Thyroid gland (tissue), 4 donors: ENCODE measurements at regions not wholly inside any gene's neighbourhood (a gene's known extent, or its start where the extent isn't known, plus 50 kb on each side); places are given as distances from the start of the nearest gene placed in this dataset.

Source experiments
- DNase-seq, 2 donors: peaks; one replicate each; pipeline ENCODE4 v3.0.0-alpha.2; 2019
- H3K27ac ChIP-seq, 3 donors: fragments of 200-600 bp; sonication (generic); 1 replicate in 2 of 3; 2 replicates in 1 of 3; pipeline ENCODE4 v1.5.1; 2016 to 2019; ENCODE audit warnings: mild to moderate bottlenecking in 1 of 3, moderate library complexity in 1 of 3
- H3K27me3 ChIP-seq: fragments of 200-600 bp; sonication (generic); one replicate; pipeline ENCODE4 v1.5.1; 2019
- H3K36me3 ChIP-seq, 2 donors: fragments of 200-600 bp; sonication (generic); one replicate each; pipeline ENCODE4 v1.5.1; 2016 to 2019
- H3K4me1 ChIP-seq, 2 donors: fragments of 200-600 bp; sonication (generic); one replicate each; pipeline ENCODE4 v1.5.1; 2017 to 2019
- H3K4me3 ChIP-seq, 3 donors: fragments of 200-600 bp; sonication (generic); replicated peaks in 1 of 3; 1 replicate in 2 of 3; 2 replicates in 1 of 3; pipeline ENCODE4 v1.5.1; 2016; ENCODE audit warnings: mild to moderate bottlenecking in 1 of 3
- H3K9me3 ChIP-seq: fragments of 200-600 bp; sonication (generic); one replicate; pipeline ENCODE4 v1.5.1; 2017
- POLR2A ChIP-seq, 2 donors: fragments of 450-650 bp; IDR thresholded peaks; one replicate each; pipeline ENCODE4 v1.6.1; 2017; ENCODE audit warnings: antibody characterized with exemption in 2 of 2, mild to moderate bottlenecking in 2 of 2, moderate library complexity in 1 of 2
- WGBS, 2 donors: methylation state at CpG; one replicate each; pipeline ENCODE4 v1.1.5; 2017; 5-methylcytosine and 5-hydroxymethylcytosine counted together
- intact Hi-C: fragments of 100-400 bp; cut with DNase I; formaldehyde crosslinking; loops from one replicate; pipeline ENCODE4 v1.15.1; 2023
- TF ChIP-seq, protein P1 (sequence below), 6 experiments: fragments of 200-600 bp in 3 of 6; fragments of 450-650 bp in 3 of 6; sonication (generic) in 3 of 6; IDR thresholded peaks; one replicate each; pipeline ENCODE4 v1.5.1; 2016 to 2019; ENCODE audit warnings: antibody characterized with exemption in 6 of 6, mild to moderate bottlenecking in 2 of 6, inconsistent platforms in 1 of 6, moderate library complexity in 1 of 6

DNA sequence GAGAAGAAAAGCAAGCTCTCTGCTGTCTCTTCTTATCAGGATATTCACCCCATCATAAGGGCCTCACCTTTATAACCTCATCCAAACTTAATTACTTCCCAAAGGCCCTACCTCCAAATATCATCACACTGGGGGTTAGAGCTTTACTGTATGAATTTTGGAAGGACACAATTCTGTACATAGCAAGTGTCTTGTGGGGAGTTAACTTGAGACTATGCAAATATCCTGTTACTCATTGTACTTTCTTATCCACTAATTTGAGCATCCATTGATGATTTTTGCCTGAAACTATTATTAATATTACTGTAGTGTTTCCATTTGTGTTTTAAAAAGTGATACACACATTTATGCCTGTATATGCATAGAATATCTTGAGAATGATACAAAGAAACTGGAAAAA is 129.1 kb upstream of the IVNS1ABP start:
- H3K9me3 ChIP-seq: no peaks in the 10 kb centered on the region
- H3K27me3 ChIP-seq: no peaks in the 10 kb centered on the region
- intact Hi-C loops: no loop called here
- no peaks in the 10 kb centered on the region for H3K36me3 ChIP-seq
- H3K4me1 ChIP-seq: peaks cover 0 to 6% of the 10 kb centered on the region in 2 donors
- no peak overlapping the region for H3K27ac ChIP-seq
- no peak for DNase-seq
- TF ChIP-seq POLR2A (IDR thresholded peaks at IDR 0.05): no peak
- TF ChIP-seq, protein P1, sequence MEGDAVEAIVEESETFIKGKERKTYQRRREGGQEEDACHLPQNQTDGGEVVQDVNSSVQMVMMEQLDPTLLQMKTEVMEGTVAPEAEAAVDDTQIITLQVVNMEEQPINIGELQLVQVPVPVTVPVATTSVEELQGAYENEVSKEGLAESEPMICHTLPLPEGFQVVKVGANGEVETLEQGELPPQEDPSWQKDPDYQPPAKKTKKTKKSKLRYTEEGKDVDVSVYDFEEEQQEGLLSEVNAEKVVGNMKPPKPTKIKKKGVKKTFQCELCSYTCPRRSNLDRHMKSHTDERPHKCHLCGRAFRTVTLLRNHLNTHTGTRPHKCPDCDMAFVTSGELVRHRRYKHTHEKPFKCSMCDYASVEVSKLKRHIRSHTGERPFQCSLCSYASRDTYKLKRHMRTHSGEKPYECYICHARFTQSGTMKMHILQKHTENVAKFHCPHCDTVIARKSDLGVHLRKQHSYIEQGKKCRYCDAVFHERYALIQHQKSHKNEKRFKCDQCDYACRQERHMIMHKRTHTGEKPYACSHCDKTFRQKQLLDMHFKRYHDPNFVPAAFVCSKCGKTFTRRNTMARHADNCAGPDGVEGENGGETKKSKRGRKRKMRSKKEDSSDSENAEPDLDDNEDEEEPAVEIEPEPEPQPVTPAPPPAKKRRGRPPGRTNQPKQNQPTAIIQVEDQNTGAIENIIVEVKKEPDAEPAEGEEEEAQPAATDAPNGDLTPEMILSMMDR (IDR thresholded peaks at IDR 0.05): no peak
- H3K4me3 ChIP-seq: no peak overlapping the region

DNA sequence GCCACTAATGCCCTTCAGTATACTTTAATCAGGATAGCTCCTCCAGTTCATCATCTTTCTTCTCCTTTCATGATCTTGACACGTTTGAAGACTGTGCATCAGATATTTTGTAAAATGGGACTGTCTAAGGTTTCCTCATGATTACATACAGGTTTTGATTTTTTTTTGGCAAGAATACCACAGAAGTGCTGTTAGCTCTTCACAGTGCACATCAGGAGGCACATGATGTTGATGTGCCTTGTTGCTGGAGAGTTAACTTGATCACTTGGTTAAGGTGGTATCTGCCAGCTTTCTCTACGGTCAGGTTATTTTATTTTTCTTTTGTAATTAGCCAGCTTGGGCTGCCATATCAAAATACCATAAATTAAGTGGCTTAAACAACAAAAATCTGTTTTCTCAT is 128.6 kb upstream of the IVNS1ABP start:
- no peak for DNase-seq
- Histone ChIP-seq H3K4me3 (no peak overlapping the region), H3K9me3 (no peaks in the 10 kb centered on the region), H3K4me1 (peaks cover 0 to 7% of the 10 kb centered on the region in 2 donors), H3K36me3 (no peaks in the 10 kb centered on the region), H3K27me3 (no peaks in the 10 kb centered on the region), H3K27ac (no peak overlapping the region)
- WGBS, 2 donors: 88 to 93% methylated on average over 2 of the region's 2 CpGs
- intact Hi-C loops: no loop called here
- TF ChIP-seq POLR2A (IDR thresholded peaks at IDR 0.05): no peak
- TF ChIP-seq, protein P1 (IDR thresholded peaks at IDR 0.05): no peak

DNA sequence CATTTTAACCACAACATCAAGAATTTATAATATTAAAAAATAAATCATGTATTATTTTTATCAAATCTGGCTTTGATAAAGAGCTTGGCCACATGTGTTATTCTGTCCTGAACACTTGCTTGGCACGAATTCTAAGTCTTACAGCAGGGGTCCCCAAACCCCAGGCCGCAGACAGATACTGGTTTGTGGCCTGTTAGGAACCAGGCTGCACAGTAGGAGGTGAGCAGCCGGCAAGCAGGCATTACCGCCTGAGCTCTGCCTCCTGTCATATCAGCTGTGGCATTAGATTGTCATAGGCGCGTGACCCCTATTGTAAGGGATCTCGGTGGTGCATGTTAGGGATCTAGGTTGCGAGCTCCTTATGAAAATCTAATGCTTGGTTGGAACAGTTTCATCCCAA is 127.6 kb upstream of the IVNS1ABP start:
- no peaks in the 10 kb centered on the region for H3K27me3 ChIP-seq
- H3K36me3 ChIP-seq: no peaks in the 10 kb centered on the region
- intact Hi-C loops: no loop called here
- 82 to 88% methylated on average over 8 of the region's 8 CpGs for WGBS, 2 donors
- peaks cover 0 to 7% of the 10 kb centered on the region in 2 donors for H3K4me1 ChIP-seq
- no peak for TF ChIP-seq POLR2A (IDR thresholded peaks at IDR 0.05)
- TF ChIP-seq, protein P1 (IDR thresholded peaks at IDR 0.05): no peak
- H3K27ac ChIP-seq: no peak overlapping the region
- H3K4me3 ChIP-seq: no peak overlapping the region
- H3K9me3 ChIP-seq: no peaks in the 10 kb centered on the region
- no peak for DNase-seq

DNA sequence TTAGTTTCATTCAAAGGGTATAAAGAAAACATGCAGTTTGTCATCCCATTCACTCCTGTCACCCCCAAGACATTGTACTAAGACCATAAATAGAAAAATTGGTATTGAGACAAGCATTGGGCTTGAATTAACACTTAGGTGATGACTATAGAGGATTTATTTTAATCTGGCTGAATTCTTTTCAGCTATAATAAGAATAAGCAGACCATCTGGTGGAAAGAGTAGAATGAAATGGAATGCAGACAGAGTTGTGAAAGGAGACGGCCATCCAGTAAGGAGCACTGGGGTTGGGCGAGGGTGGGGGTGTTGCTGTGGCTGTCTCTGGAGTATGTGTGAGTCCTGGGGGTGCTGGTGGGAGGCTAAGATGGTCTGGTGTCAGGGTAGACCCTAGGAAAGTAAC is 125.0 kb upstream of the IVNS1ABP start:
- Histone ChIP-seq H3K27me3 (no peaks in the 10 kb centered on the region), H3K4me1 (peaks cover 0 to 7% of the 10 kb centered on the region in 2 donors), H3K36me3 (no peaks in the 10 kb centered on the region), H3K9me3 (no peaks in the 10 kb centered on the region), H3K27ac (no peak overlapping the region), H3K4me3 (no peak overlapping the region)
- WGBS, 2 donors: 86 to 94% methylated on average over 2 of the region's 2 CpGs
- no peak for DNase-seq
- intact Hi-C loops: no loop called here
- TF ChIP-seq, protein P1 (IDR thresholded peaks at IDR 0.05): no peak
- TF ChIP-seq POLR2A (IDR thresholded peaks at IDR 0.05): no peak

DNA sequence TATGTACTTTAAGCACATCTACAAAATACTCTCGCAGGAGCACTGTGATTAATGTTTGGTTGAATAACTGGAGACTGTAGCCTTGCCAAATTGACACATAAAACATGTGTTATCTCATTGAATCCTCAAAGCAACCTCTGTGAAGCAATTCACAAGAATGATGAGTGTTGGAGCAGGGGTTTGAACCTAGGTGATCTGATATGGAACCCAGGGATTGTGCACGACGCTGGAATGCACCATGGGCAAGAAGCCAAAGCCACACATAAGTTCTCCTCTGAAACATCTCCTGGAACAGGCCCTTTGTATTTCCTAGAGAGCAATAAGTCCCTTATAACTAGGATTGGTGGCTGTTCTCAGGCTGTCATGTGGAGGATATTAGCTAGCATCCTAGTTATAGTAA is 124.6 kb upstream of the IVNS1ABP start:
- H3K4me1 ChIP-seq: peaks cover 0 to 7% of the 10 kb centered on the region in 2 donors
- no peak overlapping the region for H3K27ac ChIP-seq
- no peaks in the 10 kb centered on the region for H3K9me3 ChIP-seq
- DNase-seq: peak; percentile 11 to 23
- no peaks in the 10 kb centered on the region for H3K36me3 ChIP-seq
- H3K27me3 ChIP-seq: no peaks in the 10 kb centered on the region
- intact Hi-C loops: no loop called here
- 38 to 40% methylated on average over 3 of the region's 3 CpGs for WGBS, 2 donors
- no peak overlapping the region for H3K4me3 ChIP-seq
- TF ChIP-seq, protein P1 (IDR thresholded peaks at IDR 0.05): no peak
- TF ChIP-seq POLR2A (IDR thresholded peaks at IDR 0.05): no peak
